PC-9 (cell line): ENCODE measurements at regions not wholly inside any gene's neighbourhood (a gene's known extent, or its start where the extent isn't known, plus 50 kb on each side); places are given as distances from the start of the nearest gene placed in this dataset.
"Not testable (repeated sequence)": the region's sequence is repeated elsewhere in the genome, so short reads cannot be mapped to it uniquely, and the experiment has no call there.

Source experiments
- BruUV-seq: library from RNA; stranded (reverse); fragments of 400-500 nt; replicated peaks from 2 replicates; lab custom pipeline; 2021; lab: Mats Ljungman, UMichigan
- CTCF ChIA-PET: fragments of 300-600 bp; sonication (Branson Sonifier 250); formaldehyde crosslinking; loops from one replicate; lab custom pipeline; 2022; ENCODE audit warnings: antibody characterized with exemption; lab: Charles Lee
- POLR2A ChIA-PET: fragments of 300-600 bp; sonication (Branson Sonifier 250); formaldehyde crosslinking; loops from one replicate; lab custom pipeline; 2022; ENCODE audit warnings: antibody characterized with exemption; ENCODE audit not compliant: unreplicated experiment; lab: Charles Lee
- DNase-seq, 2 experiments: peaks; one replicate each; pipeline versions ENCODE4 v3.0.0 to v3.0.0-alpha.2; 2015 to 2022; ENCODE audit warnings: mixed read lengths in 1 of 2
- H2AFZ ChIP-seq: fragments of 200-600 bp; sonication (generic); 2 replicates; pipeline ENCODE4 v1.8.1; 2017; ENCODE audit warnings: antibody characterized with exemption
- H3F3A ChIP-seq: fragments of 200-600 bp; sonication (generic); 2 replicates; pipeline ENCODE4 v1.8.1; 2017; ENCODE audit warnings: antibody characterized with exemption, mild to moderate bottlenecking, low read depth; ENCODE audit not compliant: insufficient read depth
- H3K27ac ChIP-seq: fragments of 200-600 bp; sonication (generic); 2 replicates; pipeline ENCODE4 v1.6.1; 2016; ENCODE audit warnings: mixed run types
- H3K27me3 ChIP-seq: fragments of 200-600 bp; sonication (generic); 2 replicates; pipeline ENCODE4 v1.6.1; 2016; ENCODE audit warnings: low read depth, mixed run types; ENCODE audit not compliant: insufficient read depth
- H3K36me3 ChIP-seq: fragments of 200-600 bp; sonication (generic); 2 replicates; pipeline ENCODE4 v1.6.1; 2016; ENCODE audit warnings: low read depth, mixed run types
- H3K4me1 ChIP-seq: fragments of 200-600 bp; sonication (generic); replicated peaks from 2 replicates; pipeline ENCODE4 v1.6.1; 2016; ENCODE audit warnings: mixed run types; ENCODE audit not compliant: insufficient read depth
- H3K4me2 ChIP-seq: fragments of 200-600 bp; sonication (generic); 2 replicates; pipeline ENCODE4 v1.6.1; 2017; ENCODE audit warnings: mixed run types
- H3K4me3 ChIP-seq: fragments of 200-600 bp; sonication (generic); 2 replicates; pipeline ENCODE4 v1.6.1; 2016; ENCODE audit warnings: mixed run types
- H3K79me2 ChIP-seq: fragments of 200-600 bp; sonication (generic); 2 replicates; pipeline ENCODE4 v1.6.1; 2017; ENCODE audit warnings: low read depth, mixed run types
- H3K9me2 ChIP-seq: fragments of 200-600 bp; sonication (generic); 2 replicates; pipeline ENCODE4 v1.8.1; 2017; ENCODE audit warnings: mild to moderate bottlenecking; ENCODE audit not compliant: insufficient read depth
- H3K9me3 ChIP-seq: fragments of 200-600 bp; sonication (generic); 2 replicates; pipeline ENCODE4 v1.8.1; 2016; ENCODE audit warnings: low read depth; ENCODE audit not compliant: insufficient read depth
- H4K20me1 ChIP-seq: fragments of 200-600 bp; sonication (generic); 2 replicates; pipeline ENCODE4 v1.8.1; 2017; ENCODE audit not compliant: insufficient read depth
- CTCF ChIP-seq: fragments of 200-600 bp; sonication (generic); conservative IDR thresholded peaks from 2 replicates; pipeline ENCODE4 v1.6.1; 2017; ENCODE audit warnings: mixed run types, antibody characterized with exemption, mild to moderate bottlenecking, moderate library complexity
- EZH2 ChIP-seq: fragments of 200-600 bp; sonication (generic); IDR thresholded peaks from 2 replicates; pipeline ENCODE4 v1.8.0; 2017; ENCODE audit warnings: antibody characterized with exemption, low read depth
- intact Hi-C: fragments of 100-400 bp; cut with micrococcal nuclease; formaldehyde crosslinking; loops from one replicate; pipeline ENCODE4 v1.10.0; 2022; ENCODE audit not compliant: unreplicated experiment

DNA sequence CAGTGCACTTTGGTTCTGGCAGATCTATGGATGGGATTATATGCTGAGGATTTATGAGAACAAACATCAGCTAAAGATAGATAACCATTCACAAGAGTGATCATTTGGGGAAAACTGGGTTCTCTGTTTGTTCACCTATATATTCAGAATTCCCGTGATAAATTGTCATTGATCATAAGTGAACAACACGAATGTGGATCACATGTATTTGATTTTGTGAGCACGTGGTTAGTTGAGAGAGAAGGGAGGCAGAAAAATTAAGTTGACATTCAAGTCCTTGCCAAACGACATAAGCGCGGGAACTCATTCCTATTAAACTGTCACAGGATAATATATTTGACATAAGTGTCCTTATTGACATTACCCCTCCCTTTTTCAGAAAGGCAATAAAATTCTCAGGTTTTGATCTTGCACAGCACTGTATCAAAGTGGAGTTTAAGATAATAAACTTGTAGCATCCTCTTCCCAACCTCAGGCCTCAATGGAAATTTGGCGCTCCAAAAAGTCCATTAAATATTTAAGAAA is 64.9 kb upstream of the MYO3A start:
- no peak for DNase-seq
- H3K27ac ChIP-seq: no peak overlapping the region
- H3K4me1 ChIP-seq: no peaks in the 10 kb centered on the region
- no peaks in the 10 kb centered on the region for H3F3A ChIP-seq
- H3K4me3 ChIP-seq: no peak overlapping the region
- ChIA-PET POLR2A (no interaction called here), CTCF (no interaction called here)
- no peaks in the 10 kb centered on the region for H3K9me3 ChIP-seq
- TF ChIP-seq CTCF (no peak), EZH2 (no peak)
- no peaks in the 10 kb centered on the region for H3K27me3 ChIP-seq
- no TSS peak for BruUV-seq
- no peaks in the 10 kb centered on the region for H3K79me2 ChIP-seq
- intact Hi-C loops: no loop called here
- no peaks in the 10 kb centered on the region for H3K36me3 ChIP-seq
- no peak overlapping the region for H3K4me2 ChIP-seq
- H2AFZ ChIP-seq: no peak overlapping the region
- no peaks in the 10 kb centered on the region for H4K20me1 ChIP-seq
- no peaks in the 10 kb centered on the region for H3K9me2 ChIP-seq

DNA sequence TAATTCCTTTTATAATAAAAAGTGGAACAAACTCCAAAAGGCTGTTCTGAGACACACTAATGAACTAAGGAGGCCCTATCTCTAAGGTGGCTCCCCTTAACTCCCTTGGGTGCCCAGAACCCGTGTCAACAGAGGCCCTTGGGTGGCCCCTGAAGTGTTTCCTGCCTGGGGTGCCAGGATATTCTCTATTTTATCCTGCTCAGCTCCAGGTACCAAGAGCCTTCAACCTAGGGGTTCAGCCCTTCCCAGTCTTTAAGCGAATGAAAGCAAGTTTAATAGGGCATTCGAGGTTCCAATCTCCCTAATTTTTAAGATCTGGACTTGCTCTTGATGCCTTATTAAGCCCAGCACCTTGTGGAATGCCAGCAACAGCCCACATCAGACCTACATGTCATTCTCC is 64.4 kb upstream of the MYO3A start:
- H3K9me3 ChIP-seq: no peaks in the 10 kb centered on the region
- no peak for TF ChIP-seq EZH2
- no peak for TF ChIP-seq CTCF
- no peaks in the 10 kb centered on the region for H3K4me1 ChIP-seq
- H2AFZ ChIP-seq: no peak overlapping the region
- no peaks in the 10 kb centered on the region for H3K27me3 ChIP-seq
- no peaks in the 10 kb centered on the region for H3K36me3 ChIP-seq
- H4K20me1 ChIP-seq: no peaks in the 10 kb centered on the region
- intact Hi-C loops: no loop called here
- H3F3A ChIP-seq: no peaks in the 10 kb centered on the region
- ChIA-PET CTCF (no interaction called here), POLR2A (no interaction called here)
- no peak overlapping the region for H3K27ac ChIP-seq
- DNase-seq: no peak
- no TSS peak for BruUV-seq
- no peaks in the 10 kb centered on the region for H3K9me2 ChIP-seq
- no peak overlapping the region for H3K4me3 ChIP-seq
- H3K4me2 ChIP-seq: no peak overlapping the region
- no peaks in the 10 kb centered on the region for H3K79me2 ChIP-seq

DNA sequence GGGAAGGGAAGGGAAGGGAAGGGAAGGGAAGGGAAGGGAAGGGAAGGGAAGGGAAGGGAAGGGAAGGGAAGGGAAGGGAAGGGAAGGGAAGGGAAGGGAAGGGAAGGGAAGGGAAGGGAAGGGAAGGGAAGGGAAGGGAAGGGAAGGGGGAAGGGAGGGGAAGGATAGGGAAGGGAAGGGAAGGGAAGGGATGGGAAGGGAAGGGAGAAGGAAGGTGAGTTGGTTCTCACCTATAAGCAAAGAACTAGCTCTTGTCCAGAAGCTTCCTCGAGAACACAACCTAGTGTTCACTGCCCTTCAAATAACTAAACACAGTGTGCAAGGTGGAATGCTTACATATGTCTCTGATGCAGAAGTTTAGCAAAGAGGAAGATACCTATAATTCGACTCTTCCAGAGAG is 59.6 kb upstream of the MYO3A start:
- H3K9me3 ChIP-seq, H3F3A ChIP-seq, H3K27ac ChIP-seq, intact Hi-C loops, BruUV-seq, H3K79me2 ChIP-seq, POLR2A ChIA-PET, H3K9me2 ChIP-seq, H3K4me2 ChIP-seq, H3K4me1 ChIP-seq, H4K20me1 ChIP-seq, H2AFZ ChIP-seq, CTCF ChIA-PET, DNase-seq, H3K27me3 ChIP-seq, H3K36me3 ChIP-seq, H3K4me3 ChIP-seq: not testable (repeated sequence)
